Colonic mucosa (tissue), 4 donors: ENCODE measurements at regions not wholly inside any gene's neighbourhood (a gene's known extent, or its start where the extent isn't known, plus 50 kb on each side); places are given as distances from the start of the nearest gene placed in this dataset.

Source experiments
- DNase-seq: peaks from one replicate; pipeline ENCODE4 v3.0.0-alpha.2; 2020
- H3K27ac ChIP-seq: fragments of 200-600 bp; one replicate; pipeline ENCODE4 v1.8.0; 2021
- H3K27me3 ChIP-seq: fragments of 200-600 bp; one replicate; pipeline ENCODE4 v1.8.0; 2021
- H3K36me3 ChIP-seq: fragments of 200-600 bp; one replicate; pipeline ENCODE4 v1.8.0; 2021
- H3K4me1 ChIP-seq: fragments of 200-600 bp; one replicate; pipeline ENCODE4 v1.8.0; 2021; ENCODE audit warnings: mild to moderate bottlenecking
- H3K4me3 ChIP-seq: fragments of 200-600 bp; one replicate; pipeline ENCODE4 v1.8.0; 2021
- H3K9ac ChIP-seq, 2 donors: one replicate each; pipeline ENCODE4 v1.7.0; 2013; ENCODE audit warnings: control low read depth in 2 of 2, low read depth in 2 of 2, low read length in 2 of 2
- H3K9me3 ChIP-seq: fragments of 200-600 bp; one replicate; pipeline ENCODE4 v1.8.0; 2021
- intact Hi-C: fragments of 100-400 bp; cut with DNase I; formaldehyde crosslinking; loops from one replicate; pipeline ENCODE4 v1.14.1; 2022
- TF ChIP-seq, protein P1 (sequence below): fragments of 200-600 bp; IDR thresholded peaks from one replicate; pipeline ENCODE4 v1.8.0; 2022; ENCODE audit warnings: antibody characterized with exemption, mild to moderate bottlenecking
- donor health status: healthy.
- donor health status: DM: no; HTN: no; CAD: no.
- donor health status: DM: no; HTN: no; CAD: no.

- H3K9ac ChIP-seq = no peak overlapping the region
- intact Hi-C loops = no loop called here
- no peaks in the 10 kb centered on the region for H3K9me3 ChIP-seq
- no peak overlapping the region for H3K4me3 ChIP-seq
- no peaks in the 10 kb centered on the region for H3K4me1 ChIP-seq
- no peaks in the 10 kb centered on the region for H3K27me3 ChIP-seq
- no peaks in the 10 kb centered on the region for H3K36me3 ChIP-seq
- H3K27ac ChIP-seq = no peak overlapping the region
- TF ChIP-seq, protein P1, sequence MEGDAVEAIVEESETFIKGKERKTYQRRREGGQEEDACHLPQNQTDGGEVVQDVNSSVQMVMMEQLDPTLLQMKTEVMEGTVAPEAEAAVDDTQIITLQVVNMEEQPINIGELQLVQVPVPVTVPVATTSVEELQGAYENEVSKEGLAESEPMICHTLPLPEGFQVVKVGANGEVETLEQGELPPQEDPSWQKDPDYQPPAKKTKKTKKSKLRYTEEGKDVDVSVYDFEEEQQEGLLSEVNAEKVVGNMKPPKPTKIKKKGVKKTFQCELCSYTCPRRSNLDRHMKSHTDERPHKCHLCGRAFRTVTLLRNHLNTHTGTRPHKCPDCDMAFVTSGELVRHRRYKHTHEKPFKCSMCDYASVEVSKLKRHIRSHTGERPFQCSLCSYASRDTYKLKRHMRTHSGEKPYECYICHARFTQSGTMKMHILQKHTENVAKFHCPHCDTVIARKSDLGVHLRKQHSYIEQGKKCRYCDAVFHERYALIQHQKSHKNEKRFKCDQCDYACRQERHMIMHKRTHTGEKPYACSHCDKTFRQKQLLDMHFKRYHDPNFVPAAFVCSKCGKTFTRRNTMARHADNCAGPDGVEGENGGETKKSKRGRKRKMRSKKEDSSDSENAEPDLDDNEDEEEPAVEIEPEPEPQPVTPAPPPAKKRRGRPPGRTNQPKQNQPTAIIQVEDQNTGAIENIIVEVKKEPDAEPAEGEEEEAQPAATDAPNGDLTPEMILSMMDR = no peak
- no peak for DNase-seq
Measured at GRCh38 chr9:106450549-106450948, 412.4 kb upstream of the ZNF462 start.

GRCh38 chr9:106451223-106451622, 411.7 kb upstream of the ZNF462 start:
- TF ChIP-seq, protein P1 = no peak
- Histone ChIP-seq H3K27me3 (no peaks in the 10 kb centered on the region), H3K36me3 (no peaks in the 10 kb centered on the region), H3K9me3 (no peaks in the 10 kb centered on the region), H3K9ac (no peak overlapping the region), H3K4me1 (no peaks in the 10 kb centered on the region), H3K4me3 (no peak overlapping the region), H3K27ac (no peak overlapping the region)
- intact Hi-C loops = no loop called here
- DNase-seq = no peak

- intact Hi-C loops = no loop called here
- Histone ChIP-seq H3K4me3 (no peak overlapping the region), H3K9ac (no peak overlapping the region), H3K27ac (no peak overlapping the region), H3K9me3 (no peaks in the 10 kb centered on the region), H3K27me3 (no peaks in the 10 kb centered on the region), H3K4me1 (no peaks in the 10 kb centered on the region), H3K36me3 (no peaks in the 10 kb centered on the region)
- DNase-seq = no peak
- TF ChIP-seq, protein P1 = no peak
Measured at GRCh38 chr9:106456581-106456980, 406.4 kb upstream of the ZNF462 start.

DNA sequence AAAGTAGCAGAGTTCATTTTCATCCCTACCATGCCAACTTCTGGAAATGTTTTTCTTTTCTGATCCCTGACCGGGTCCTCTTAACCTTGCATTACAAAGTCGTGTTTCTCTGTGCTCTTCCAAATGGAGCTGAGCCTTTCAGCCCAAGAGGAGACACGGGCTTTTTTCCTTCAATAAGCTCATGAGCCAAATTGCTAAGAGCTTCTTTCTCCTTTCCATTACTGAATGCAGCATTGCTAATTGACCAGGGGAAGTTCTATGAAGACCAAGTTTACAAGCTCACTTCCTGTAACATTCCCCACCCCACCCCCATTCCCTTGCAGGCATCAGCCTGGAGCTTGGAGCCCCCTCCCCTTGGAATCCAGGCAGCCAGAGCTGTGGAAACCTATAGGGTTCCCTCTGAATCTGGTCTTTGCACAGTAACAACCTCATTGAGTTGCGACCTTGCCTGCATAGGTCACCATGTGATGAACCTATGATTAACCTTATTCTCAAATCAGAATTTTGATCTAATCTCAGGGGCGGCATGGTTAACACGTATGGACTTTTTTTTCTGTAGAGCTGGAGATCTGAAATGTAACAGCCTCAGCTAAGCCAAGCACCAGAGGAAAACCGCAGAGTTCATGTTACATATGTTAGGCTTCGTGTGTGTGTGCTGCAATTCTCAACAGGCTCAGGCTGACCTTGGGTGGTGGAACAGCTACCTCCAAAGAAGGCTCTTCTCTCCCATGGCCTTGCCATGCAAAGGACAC, 395.7 kb upstream of the ZNF462 start:
- intact Hi-C loops = no loop called here
- H3K4me3 ChIP-seq = no peak overlapping the region
- no peaks in the 10 kb centered on the region for H3K9me3 ChIP-seq
- TF ChIP-seq, protein P1 = no peak
- no peaks in the 10 kb centered on the region for H3K4me1 ChIP-seq
- H3K9ac ChIP-seq = no peak overlapping the region
- no peak for DNase-seq
- no peaks in the 10 kb centered on the region for H3K27me3 ChIP-seq
- H3K36me3 ChIP-seq = no peaks in the 10 kb centered on the region
- H3K27ac ChIP-seq = no peak overlapping the region

DNA sequence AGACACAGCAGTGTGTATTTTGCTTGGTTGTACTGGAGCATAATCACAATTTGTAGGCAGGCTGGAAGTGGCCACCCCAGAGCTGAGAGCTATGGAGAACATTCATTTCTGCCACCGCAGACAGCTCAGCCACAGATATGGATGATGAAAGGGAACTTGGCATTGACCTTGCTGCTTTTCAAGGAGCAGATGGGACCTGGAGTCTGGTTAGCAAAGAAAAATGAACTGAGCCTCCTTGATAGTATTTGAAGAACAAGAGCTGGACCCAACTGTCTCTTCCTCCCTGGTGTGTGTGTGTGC, 395.2 kb upstream of the ZNF462 start:
- Histone ChIP-seq H3K4me1 (no peaks in the 10 kb centered on the region), H3K36me3 (no peaks in the 10 kb centered on the region)

More for the DNA sequence above, 395.2 kb upstream of the ZNF462 start:
- intact Hi-C loops = no loop called here
- no peak overlapping the region for H3K9ac ChIP-seq
- H3K27ac ChIP-seq = no peak overlapping the region
- TF ChIP-seq, protein P1 = no peak
- no peaks in the 10 kb centered on the region for H3K27me3 ChIP-seq
- no peak for DNase-seq
- H3K9me3 ChIP-seq = no peaks in the 10 kb centered on the region
- no peak overlapping the region for H3K4me3 ChIP-seq
